ENCODE measurements at regions not wholly inside any gene's neighbourhood (a gene's known extent, or its start where the extent isn't known, plus 50 kb on each side); places are given as distances from the start of the nearest gene placed in this dataset.
"Not testable (repeated sequence)": the region's sequence is repeated elsewhere in the genome, so short reads cannot be mapped to it uniquely, and the experiment has no call there.

- no peak for DNase-seq
Measured at GRCh38 chr1:187641015-187641414, 812.3 kb downstream of the PLA2G4A start.

GRCh38 chr1:187641463-187641862, 812.7 kb downstream of the PLA2G4A start:
- no peak for DNase-seq

GRCh38 chr1:187641907-187642306, 813.2 kb downstream of the PLA2G4A start:
- no peak for DNase-seq

- no peak for DNase-seq
Measured at GRCh38 chr1:187645651-187646050, 816.9 kb downstream of the PLA2G4A start.

GRCh38 chr1:187646536-187647107, 817.9 kb downstream of the PLA2G4A start:
- no peak for DNase-seq

- no peak for DNase-seq
Measured at GRCh38 chr1:187648091-187648490, 819.3 kb downstream of the PLA2G4A start.

- no peak for DNase-seq
Measured at GRCh38 chr1:187654635-187655034, 825.9 kb downstream of the PLA2G4A start.

- DNase-seq: no peak
Measured at GRCh38 chr1:187655104-187655503, 826.4 kb downstream of the PLA2G4A start.

- no peak for DNase-seq
Measured at GRCh38 chr1:187665483-187665882, 836.7 kb downstream of the PLA2G4A start.

GRCh38 chr1:187680823-187681222, 852.1 kb downstream of the PLA2G4A start:
- DNase-seq: no peak

- DNase-seq: no peak
Measured at GRCh38 chr1:187682112-187682511, 853.4 kb downstream of the PLA2G4A start.

GRCh38 chr1:187685333-187685732, 856.6 kb downstream of the PLA2G4A start:
- DNase-seq: no peak

- no peak for DNase-seq
Measured at GRCh38 chr1:187689129-187689528, 860.4 kb downstream of the PLA2G4A start.

- DNase-seq: no peak
Measured at GRCh38 chr1:187691439-187691838, 862.7 kb downstream of the PLA2G4A start.

- DNase-seq: no peak
Measured at GRCh38 chr1:187692799-187693198, 864.0 kb downstream of the PLA2G4A start.

- DNase-seq: no peak
Measured at GRCh38 chr1:187696073-187696472, 867.3 kb downstream of the PLA2G4A start.

- not testable (repeated sequence) for DNase-seq
Measured at GRCh38 chr1:187703138-187704130, 874.7 kb downstream of the PLA2G4A start.

GRCh38 chr1:187714470-187714869, 885.7 kb downstream of the PLA2G4A start:
- DNase-seq: no peak

- DNase-seq: no peak
Measured at GRCh38 chr1:187715483-187715882, 886.7 kb downstream of the PLA2G4A start.

- DNase-seq: no peak
Measured at GRCh38 chr1:187716160-187716559, 887.4 kb downstream of the PLA2G4A start.

GRCh38 chr1:187718527-187718926, 889.8 kb downstream of the PLA2G4A start:
- DNase-seq: no peak

- DNase-seq: no peak
Measured at GRCh38 chr1:187721216-187721615, 892.5 kb downstream of the PLA2G4A start.

GRCh38 chr1:187725216-187725615, 896.5 kb downstream of the PLA2G4A start:
- no peak for DNase-seq

- DNase-seq: no peak
Measured at GRCh38 chr1:187733232-187733631, 904.5 kb downstream of the PLA2G4A start.

All from dermis blood vessel endothelial cell (primary cell).